ENCODE measurements at regions not wholly inside any gene's neighbourhood (a gene's known extent, or its start where the extent isn't known, plus 50 kb on each side); places are given as distances from the start of the nearest gene placed in this dataset.
A peak's percentile ranks its signal among the peaks of the same experiment; 100 is the strongest.

DNA sequence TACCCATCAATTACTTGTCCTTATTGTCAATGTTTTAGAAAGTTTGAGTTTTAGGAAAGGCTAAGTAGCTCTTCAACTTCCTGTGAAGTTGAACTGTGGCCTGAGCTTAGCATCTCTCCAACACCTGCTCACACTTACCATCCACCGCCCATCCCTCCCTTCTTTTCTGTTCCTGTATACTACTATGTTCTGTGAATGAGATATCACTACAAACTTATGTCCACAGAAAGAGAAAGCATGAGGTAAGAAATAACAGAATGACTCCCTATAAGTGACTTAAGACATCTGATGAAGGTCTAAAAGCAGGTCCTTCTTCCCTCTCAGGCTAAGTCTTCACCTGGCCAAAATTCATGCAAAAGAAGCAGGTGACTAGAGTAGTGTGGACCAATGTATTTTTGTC, 246.3 kb upstream of the PREP start:
- peaks cover 4% of the 10 kb centered on the region for H3K4me1 Mint-ChIP-seq
- no peaks in the 10 kb centered on the region for H4K20me1 ChIP-seq (ENCODE audit: low read depth)
- H3K4me3 Mint-ChIP-seq: no peak overlapping the region
- H3K4me2 ChIP-seq: no peak overlapping the region
- H3K9me3 ChIP-seq (ENCODE audit: low read depth): no peaks in the 10 kb centered on the region
- peaks cover 5% of the 10 kb centered on the region for H3K27me3 Mint-ChIP-seq (ENCODE audit: insufficient read depth, low read depth)
- H3K27me3 ChIP-seq: no peaks in the 10 kb centered on the region
- no peak overlapping the region for H3K9ac ChIP-seq
- no peaks in the 10 kb centered on the region for H3K36me3 ChIP-seq
- no peaks in the 10 kb centered on the region for H3K36me3 Mint-ChIP-seq
- DNase-seq (ENCODE audit: low spot score): no peak
- H3F3A ChIP-seq (ENCODE audit: low read depth): peaks cover 5% of the 10 kb centered on the region
- no peak overlapping the region for H3K4me3 ChIP-seq
- peaks cover 12% of the 10 kb centered on the region for H3K4me1 ChIP-seq
- no peaks in the 10 kb centered on the region for H3K9me3 Mint-ChIP-seq
- no peaks in the 10 kb centered on the region for H3K79me2 ChIP-seq (ENCODE audit: low read depth)
- TF ChIP-seq EZH2phosphoT487 (IDR thresholded peaks at IDR 0.05) (no peak), EZH2 (IDR thresholded peaks at IDR 0.05) (no peak)
- TF ChIP-seq, protein P1, sequence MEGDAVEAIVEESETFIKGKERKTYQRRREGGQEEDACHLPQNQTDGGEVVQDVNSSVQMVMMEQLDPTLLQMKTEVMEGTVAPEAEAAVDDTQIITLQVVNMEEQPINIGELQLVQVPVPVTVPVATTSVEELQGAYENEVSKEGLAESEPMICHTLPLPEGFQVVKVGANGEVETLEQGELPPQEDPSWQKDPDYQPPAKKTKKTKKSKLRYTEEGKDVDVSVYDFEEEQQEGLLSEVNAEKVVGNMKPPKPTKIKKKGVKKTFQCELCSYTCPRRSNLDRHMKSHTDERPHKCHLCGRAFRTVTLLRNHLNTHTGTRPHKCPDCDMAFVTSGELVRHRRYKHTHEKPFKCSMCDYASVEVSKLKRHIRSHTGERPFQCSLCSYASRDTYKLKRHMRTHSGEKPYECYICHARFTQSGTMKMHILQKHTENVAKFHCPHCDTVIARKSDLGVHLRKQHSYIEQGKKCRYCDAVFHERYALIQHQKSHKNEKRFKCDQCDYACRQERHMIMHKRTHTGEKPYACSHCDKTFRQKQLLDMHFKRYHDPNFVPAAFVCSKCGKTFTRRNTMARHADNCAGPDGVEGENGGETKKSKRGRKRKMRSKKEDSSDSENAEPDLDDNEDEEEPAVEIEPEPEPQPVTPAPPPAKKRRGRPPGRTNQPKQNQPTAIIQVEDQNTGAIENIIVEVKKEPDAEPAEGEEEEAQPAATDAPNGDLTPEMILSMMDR (IDR thresholded peaks at IDR 0.05): no peak
- H3K27ac Mint-ChIP-seq: no peak overlapping the region
- no peak overlapping the region for H3K27ac ChIP-seq
- H2AFZ ChIP-seq (replicated peaks): no peak overlapping the region

DNA sequence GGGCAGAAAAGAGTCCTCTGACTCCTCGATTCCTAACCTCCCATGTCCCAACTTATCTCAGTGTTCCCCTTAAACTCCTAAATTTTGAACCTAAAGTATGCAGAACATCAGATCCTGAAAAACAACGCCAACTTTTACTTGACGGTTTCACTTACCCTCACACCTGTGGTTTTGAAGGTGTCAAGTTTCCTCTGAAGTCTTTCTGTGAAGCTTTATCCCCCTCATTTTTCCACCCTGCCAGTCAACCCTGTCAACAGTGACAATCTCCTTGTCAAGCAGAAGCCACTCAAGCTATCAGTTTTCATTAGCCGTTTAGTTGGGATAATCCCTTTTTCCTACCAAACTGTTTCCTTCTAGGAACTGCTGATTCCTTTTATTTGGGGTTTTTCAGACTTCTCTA, 245.4 kb upstream of the PREP start:
- H3K4me1 ChIP-seq: peaks cover 12% of the 10 kb centered on the region
- Mint-ChIP-seq H3K4me1 (peaks cover 4% of the 10 kb centered on the region), H3K27me3 (ENCODE audit: insufficient read depth, low read depth) (peaks cover 5% of the 10 kb centered on the region), H3K36me3 (no peaks in the 10 kb centered on the region), H3K27ac (no peak overlapping the region), H3K4me3 (no peak overlapping the region), H3K9me3 (no peaks in the 10 kb centered on the region)
- no peaks in the 10 kb centered on the region for H3K27me3 ChIP-seq
- H2AFZ ChIP-seq (replicated peaks): no peak overlapping the region
- H3K9me3 ChIP-seq (ENCODE audit: low read depth): no peaks in the 10 kb centered on the region
- peak overlapping the region; percentile 19 for H3K4me2 ChIP-seq
- TF ChIP-seq, protein P1 (IDR thresholded peaks at IDR 0.05): no peak
- TF ChIP-seq EZH2 (IDR thresholded peaks at IDR 0.05): no peak
- TF ChIP-seq EZH2phosphoT487 (IDR thresholded peaks at IDR 0.05): no peak
- no peaks in the 10 kb centered on the region for H3K36me3 ChIP-seq
- H4K20me1 ChIP-seq (ENCODE audit: low read depth): no peaks in the 10 kb centered on the region
- peaks cover 5% of the 10 kb centered on the region for H3F3A ChIP-seq (ENCODE audit: low read depth)
- H3K4me3 ChIP-seq: no peak overlapping the region
- no peaks in the 10 kb centered on the region for H3K79me2 ChIP-seq (ENCODE audit: low read depth)
- H3K27ac ChIP-seq: no peak overlapping the region
- no peak overlapping the region for H3K9ac ChIP-seq
- peak; percentile 27 for DNase-seq (ENCODE audit: low spot score)

DNA sequence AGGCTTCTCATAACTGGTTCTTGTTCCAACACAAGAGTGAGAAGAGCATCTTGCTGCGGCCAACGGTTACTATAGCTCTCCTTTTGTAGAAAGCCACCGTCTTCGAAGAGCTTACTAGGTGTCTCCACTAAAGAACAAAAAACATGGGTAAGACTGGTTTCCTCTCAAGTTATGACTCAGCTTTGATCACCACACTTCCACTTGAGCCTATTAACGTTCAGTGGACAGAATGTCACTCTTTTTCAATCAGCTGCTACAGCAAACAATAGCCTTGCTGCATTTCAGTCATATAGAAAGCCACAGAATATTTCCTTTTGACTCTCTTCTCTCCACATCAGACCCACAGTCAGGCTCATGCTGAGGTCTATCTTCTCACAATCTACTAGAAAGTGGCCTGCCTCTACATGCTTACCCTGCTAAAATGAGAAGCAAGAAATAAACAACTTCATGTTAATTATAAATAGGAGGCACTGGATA, 243.5 kb upstream of the PREP start:
- peaks cover 12% of the 10 kb centered on the region for H3K4me1 ChIP-seq
- no peaks in the 10 kb centered on the region for H3K79me2 ChIP-seq (ENCODE audit: low read depth)
- H3K9ac ChIP-seq: no peak overlapping the region
- no peak overlapping the region for H3K27ac ChIP-seq
- H2AFZ ChIP-seq (replicated peaks): no peak overlapping the region
- Mint-ChIP-seq H3K4me3 (no peak overlapping the region), H3K36me3 (no peaks in the 10 kb centered on the region), H3K27ac (no peak overlapping the region), H3K4me1 (peaks cover 4% of the 10 kb centered on the region), H3K27me3 (ENCODE audit: insufficient read depth, low read depth) (peaks cover 5% of the 10 kb centered on the region), H3K9me3 (no peaks in the 10 kb centered on the region)
- no peak for DNase-seq (ENCODE audit: low spot score)
- peaks cover 5% of the 10 kb centered on the region for H3F3A ChIP-seq (ENCODE audit: low read depth)
- H3K4me2 ChIP-seq: no peak overlapping the region
- no peaks in the 10 kb centered on the region for H3K9me3 ChIP-seq (ENCODE audit: low read depth)
- no peaks in the 10 kb centered on the region for H4K20me1 ChIP-seq (ENCODE audit: low read depth)
- no peak overlapping the region for H3K4me3 ChIP-seq
- no peaks in the 10 kb centered on the region for H3K27me3 ChIP-seq
- no peak for TF ChIP-seq EZH2 (IDR thresholded peaks at IDR 0.05)
- TF ChIP-seq, protein P1 (IDR thresholded peaks at IDR 0.05): no peak
- TF ChIP-seq EZH2phosphoT487 (IDR thresholded peaks at IDR 0.05): no peak
- no peaks in the 10 kb centered on the region for H3K36me3 ChIP-seq

Data from neural progenitor cell (in vitro differentiated cells).